ENCODE measurements at regions not wholly inside any gene's neighbourhood (a gene's known extent, or its start where the extent isn't known, plus 50 kb on each side); places are given as distances from the start of the nearest gene placed in this dataset.
A peak's percentile ranks its signal among the peaks of the same experiment; 100 is the strongest.

DNA sequence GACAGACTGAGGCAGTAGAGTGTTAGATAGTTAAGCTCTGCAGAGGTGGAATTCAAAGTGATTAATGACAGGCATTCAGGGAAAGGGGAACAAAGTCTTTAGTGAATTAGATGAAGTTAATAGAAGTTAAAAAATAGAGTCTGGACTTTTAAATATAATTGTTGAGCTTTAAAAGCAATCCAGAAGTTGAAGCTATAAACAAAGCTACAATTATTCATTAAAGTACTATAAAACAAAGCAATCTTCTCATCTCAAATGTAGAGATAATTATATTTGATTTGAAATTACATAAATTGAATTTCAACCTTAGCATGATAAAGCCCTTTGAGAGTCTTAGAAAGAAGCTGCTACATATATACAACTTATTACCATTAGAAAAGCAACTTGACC, 710.6 kb downstream of the MRPL39 start:
- DNase-seq (ENCODE audit: low spot score, unreplicated experiment) = no peak
- no peak overlapping the region for H3K4me3 Mint-ChIP-seq (ENCODE audit: low read depth)
- no peaks in the 10 kb centered on the region for H3K27me3 Mint-ChIP-seq
- H3K27ac Mint-ChIP-seq = no peak overlapping the region
- H3K36me3 Mint-ChIP-seq (ENCODE audit: insufficient read depth) = no peaks in the 10 kb centered on the region
- TF ChIP-seq, protein P1, sequence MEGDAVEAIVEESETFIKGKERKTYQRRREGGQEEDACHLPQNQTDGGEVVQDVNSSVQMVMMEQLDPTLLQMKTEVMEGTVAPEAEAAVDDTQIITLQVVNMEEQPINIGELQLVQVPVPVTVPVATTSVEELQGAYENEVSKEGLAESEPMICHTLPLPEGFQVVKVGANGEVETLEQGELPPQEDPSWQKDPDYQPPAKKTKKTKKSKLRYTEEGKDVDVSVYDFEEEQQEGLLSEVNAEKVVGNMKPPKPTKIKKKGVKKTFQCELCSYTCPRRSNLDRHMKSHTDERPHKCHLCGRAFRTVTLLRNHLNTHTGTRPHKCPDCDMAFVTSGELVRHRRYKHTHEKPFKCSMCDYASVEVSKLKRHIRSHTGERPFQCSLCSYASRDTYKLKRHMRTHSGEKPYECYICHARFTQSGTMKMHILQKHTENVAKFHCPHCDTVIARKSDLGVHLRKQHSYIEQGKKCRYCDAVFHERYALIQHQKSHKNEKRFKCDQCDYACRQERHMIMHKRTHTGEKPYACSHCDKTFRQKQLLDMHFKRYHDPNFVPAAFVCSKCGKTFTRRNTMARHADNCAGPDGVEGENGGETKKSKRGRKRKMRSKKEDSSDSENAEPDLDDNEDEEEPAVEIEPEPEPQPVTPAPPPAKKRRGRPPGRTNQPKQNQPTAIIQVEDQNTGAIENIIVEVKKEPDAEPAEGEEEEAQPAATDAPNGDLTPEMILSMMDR (IDR thresholded peaks at IDR 0.05; ENCODE audit: unreplicated experiment) = no peak
- peaks cover 7% of the 10 kb centered on the region for H3K9me3 Mint-ChIP-seq (ENCODE audit: low read depth)
- H3K4me1 Mint-ChIP-seq (ENCODE audit: low read depth) = peaks cover 4% of the 10 kb centered on the region

DNA sequence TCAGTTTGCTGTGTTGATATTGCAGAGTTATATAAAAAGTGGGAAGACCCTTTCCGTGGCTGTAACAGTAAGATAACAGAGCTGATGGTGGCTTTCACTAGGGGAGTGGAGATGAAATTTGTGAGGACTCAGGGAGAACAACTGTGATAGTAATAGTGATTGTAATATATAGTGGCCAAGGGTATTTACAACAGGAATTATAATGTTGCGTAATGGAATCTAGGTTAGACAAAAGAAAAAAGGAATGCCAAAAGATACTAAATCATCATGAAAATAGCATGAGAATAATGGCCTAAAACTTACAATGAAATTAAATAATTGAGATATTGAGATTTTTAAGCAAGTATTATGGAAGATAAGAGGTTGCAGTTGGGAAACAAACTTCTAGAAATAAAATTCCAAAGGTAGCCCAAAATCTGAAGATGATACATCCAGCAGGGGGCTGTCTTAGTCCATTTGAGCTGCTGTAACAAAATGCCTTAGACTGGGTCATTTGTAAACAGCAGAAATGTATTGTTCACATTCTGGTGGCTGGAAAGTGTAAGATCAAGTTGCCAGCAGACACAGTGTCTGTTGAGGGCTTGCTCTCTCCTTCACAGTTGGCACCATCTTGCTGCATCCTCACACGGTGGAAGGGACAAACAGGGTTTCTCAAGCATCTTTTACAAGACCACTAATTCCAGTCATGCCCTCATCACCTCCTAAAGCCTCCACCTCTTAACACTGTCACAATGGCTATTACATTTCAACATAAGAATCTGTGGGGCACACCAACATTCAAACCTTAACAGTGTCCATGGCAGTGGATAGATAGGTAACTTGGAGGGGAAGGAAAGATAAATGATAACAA, 711.2 kb downstream of the MRPL39 start:
- no peak overlapping the region for H3K4me3 Mint-ChIP-seq (ENCODE audit: low read depth)
- no peaks in the 10 kb centered on the region for H3K27me3 Mint-ChIP-seq
- no peak overlapping the region for H3K27ac Mint-ChIP-seq
- peaks cover 7% of the 10 kb centered on the region for H3K9me3 Mint-ChIP-seq (ENCODE audit: low read depth)
- DNase-seq (ENCODE audit: low spot score, unreplicated experiment) = no peak
- H3K36me3 Mint-ChIP-seq (ENCODE audit: insufficient read depth) = no peaks in the 10 kb centered on the region
- TF ChIP-seq, protein P1 (IDR thresholded peaks at IDR 0.05; ENCODE audit: unreplicated experiment) = peak; percentile 44
- H3K4me1 Mint-ChIP-seq (ENCODE audit: low read depth) = peaks cover 4% of the 10 kb centered on the region

DNA sequence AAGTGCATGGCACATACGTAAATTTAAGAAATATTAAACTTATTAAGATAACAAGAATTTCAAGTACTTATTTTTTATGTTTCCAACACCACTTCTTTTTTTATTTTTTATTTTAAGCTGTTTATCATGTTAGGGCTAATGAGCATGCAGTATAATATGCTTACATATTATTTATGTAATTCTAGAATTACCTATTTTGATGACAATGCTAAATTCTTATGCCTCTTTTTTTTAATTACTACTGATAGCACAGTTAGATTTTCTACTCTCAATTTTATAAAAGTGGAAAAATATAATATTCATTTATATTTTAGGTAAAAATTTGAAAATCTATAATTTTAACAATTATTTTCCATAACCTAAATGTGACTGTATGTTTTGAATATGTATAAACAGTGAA, 713.0 kb downstream of the MRPL39 start:
- peaks cover 7% of the 10 kb centered on the region for H3K9me3 Mint-ChIP-seq (ENCODE audit: low read depth)
- TF ChIP-seq, protein P1 (IDR thresholded peaks at IDR 0.05; ENCODE audit: unreplicated experiment) = no peak

DNA sequence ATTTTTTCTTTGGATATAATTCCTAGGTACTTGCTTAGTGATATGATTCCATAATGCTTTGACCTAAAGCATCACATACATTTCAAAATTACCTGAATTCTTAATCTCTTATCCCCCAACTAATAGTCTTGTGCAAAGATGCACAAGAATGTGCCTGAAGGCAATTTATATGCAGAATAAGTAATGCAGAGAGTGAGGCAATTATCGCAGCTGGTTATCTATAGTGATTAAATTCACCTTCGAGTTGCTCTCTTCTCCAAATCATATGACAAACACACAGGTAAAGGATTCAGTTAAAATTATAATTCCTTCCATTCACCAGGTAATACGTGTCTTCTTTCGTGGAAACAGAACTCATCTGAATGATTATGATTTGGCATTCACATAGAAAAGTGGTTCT, 717.3 kb downstream of the MRPL39 start:
- Mint-ChIP-seq H3K27me3 (no peaks in the 10 kb centered on the region), H3K36me3 (ENCODE audit: insufficient read depth) (no peaks in the 10 kb centered on the region), H3K4me3 (ENCODE audit: low read depth) (no peak overlapping the region), H3K27ac (no peak overlapping the region), H3K9me3 (ENCODE audit: low read depth) (peaks cover 8% of the 10 kb centered on the region), H3K4me1 (ENCODE audit: low read depth) (no peaks in the 10 kb centered on the region)
- no peak for DNase-seq (ENCODE audit: low spot score, unreplicated experiment)
- TF ChIP-seq, protein P1 (IDR thresholded peaks at IDR 0.05; ENCODE audit: unreplicated experiment) = no peak

More for the DNA sequence above, 713.0 kb downstream of the MRPL39 start:
- H3K36me3 Mint-ChIP-seq (ENCODE audit: insufficient read depth) = no peaks in the 10 kb centered on the region
- DNase-seq (ENCODE audit: low spot score, unreplicated experiment) = no peak
- H3K4me3 Mint-ChIP-seq (ENCODE audit: low read depth) = no peak overlapping the region
- peaks cover 4% of the 10 kb centered on the region for H3K4me1 Mint-ChIP-seq (ENCODE audit: low read depth)
- H3K27me3 Mint-ChIP-seq = no peaks in the 10 kb centered on the region
- H3K27ac Mint-ChIP-seq = no peak overlapping the region

DNA sequence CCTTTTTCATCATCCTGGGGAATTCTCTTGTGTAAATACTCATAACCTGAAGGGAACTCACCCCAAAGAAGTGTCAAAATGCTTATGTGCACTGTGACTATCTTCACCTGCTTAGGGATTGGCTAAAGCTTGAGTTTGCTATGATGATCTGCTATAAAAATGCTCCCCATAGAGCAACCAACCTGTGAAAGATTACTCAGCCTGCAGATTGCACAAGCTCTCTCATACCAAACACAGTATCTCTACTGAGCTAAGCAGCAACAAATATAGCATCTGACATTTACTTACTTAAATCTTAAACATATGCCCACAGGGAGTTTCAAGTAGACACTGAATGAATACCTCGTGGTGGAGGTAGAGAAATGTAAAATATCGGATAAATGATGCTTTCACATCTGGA, 725.8 kb downstream of the MRPL39 start:
- Mint-ChIP-seq H3K4me3 (ENCODE audit: low read depth) (no peak overlapping the region), H3K27ac (no peak overlapping the region), H3K9me3 (ENCODE audit: low read depth) (peaks cover 19% of the 10 kb centered on the region), H3K27me3 (no peaks in the 10 kb centered on the region), H3K36me3 (ENCODE audit: insufficient read depth) (no peaks in the 10 kb centered on the region), H3K4me1 (ENCODE audit: low read depth) (no peaks in the 10 kb centered on the region)
- no peak for DNase-seq (ENCODE audit: low spot score, unreplicated experiment)
- TF ChIP-seq, protein P1 (IDR thresholded peaks at IDR 0.05; ENCODE audit: unreplicated experiment) = no peak
